ENCODE measurements at regions not wholly inside any gene's neighbourhood (a gene's known extent, or its start where the extent isn't known, plus 50 kb on each side); places are given as distances from the start of the nearest gene placed in this dataset.

DNA sequence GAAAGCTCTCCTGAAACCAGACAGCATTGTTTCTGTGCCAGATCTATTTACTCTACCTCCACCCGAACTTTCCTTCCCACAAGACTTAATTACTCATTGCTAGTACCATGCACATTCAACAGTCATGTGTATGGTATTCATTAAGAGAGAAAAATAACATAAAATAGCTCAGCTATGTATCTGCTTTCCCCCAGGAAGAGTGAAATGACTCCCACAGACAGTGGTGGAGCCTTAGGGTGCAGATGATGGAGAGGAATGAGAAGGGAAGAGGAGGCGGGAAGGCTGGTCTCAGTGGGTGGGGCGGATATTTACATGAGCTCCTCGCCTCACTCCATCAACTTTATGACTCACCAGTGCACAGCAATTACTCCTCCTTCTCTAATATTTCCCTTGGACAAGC is 724.5 kb downstream of the EPHA4 start:
- no peaks in the 10 kb centered on the region for H3K79me2 ChIP-seq (ENCODE audit: insufficient read depth, low read length)
- H3K27ac ChIP-seq (ENCODE audit: low read depth, low read length), result peak overlapping the region; percentile 48
- peak overlapping the region; percentile 8 for H3K9ac ChIP-seq (ENCODE audit: low read length)
- FAIRE-seq, result peak; percentile 87
- peak; percentile 97 for DNase-seq (ENCODE audit: low read depth)
- peaks cover 16% of the 10 kb centered on the region for H3K4me1 ChIP-seq (ENCODE audit: insufficient read depth, low read length)
- no peaks in the 10 kb centered on the region for H3K9me3 ChIP-seq (ENCODE audit: insufficient read depth, low read depth, low read length)
- Mint-ChIP-seq H3K36me3 (ENCODE audit: low read depth, unreplicated experiment) (no peaks in the 10 kb centered on the region), H3K4me1 (ENCODE audit: low read depth, unreplicated experiment) (peaks cover 11% of the 10 kb centered on the region), H3K4me3 (ENCODE audit: unreplicated experiment) (no peak overlapping the region), H3K27me3 (ENCODE audit: low read depth, unreplicated experiment) (no peaks in the 10 kb centered on the region), H3K9me3 (ENCODE audit: unreplicated experiment) (no peaks in the 10 kb centered on the region), H3K27ac (ENCODE audit: unreplicated experiment) (peak overlapping the region; percentile 15)
- H3K27me3 ChIP-seq (ENCODE audit: insufficient read depth, low read length), result no peaks in the 10 kb centered on the region
- peak overlapping the region; percentile 57 for H3K4me2 ChIP-seq (ENCODE audit: low read length)
- no peak overlapping the region for H3K4me3 ChIP-seq (ENCODE audit: insufficient read depth, low read depth, low read length)
- TF ChIP-seq EZH2 (IDR thresholded peaks at IDR 0.05; ENCODE audit: insufficient read depth, low read length), result no peak
- TF ChIP-seq, protein P1, sequence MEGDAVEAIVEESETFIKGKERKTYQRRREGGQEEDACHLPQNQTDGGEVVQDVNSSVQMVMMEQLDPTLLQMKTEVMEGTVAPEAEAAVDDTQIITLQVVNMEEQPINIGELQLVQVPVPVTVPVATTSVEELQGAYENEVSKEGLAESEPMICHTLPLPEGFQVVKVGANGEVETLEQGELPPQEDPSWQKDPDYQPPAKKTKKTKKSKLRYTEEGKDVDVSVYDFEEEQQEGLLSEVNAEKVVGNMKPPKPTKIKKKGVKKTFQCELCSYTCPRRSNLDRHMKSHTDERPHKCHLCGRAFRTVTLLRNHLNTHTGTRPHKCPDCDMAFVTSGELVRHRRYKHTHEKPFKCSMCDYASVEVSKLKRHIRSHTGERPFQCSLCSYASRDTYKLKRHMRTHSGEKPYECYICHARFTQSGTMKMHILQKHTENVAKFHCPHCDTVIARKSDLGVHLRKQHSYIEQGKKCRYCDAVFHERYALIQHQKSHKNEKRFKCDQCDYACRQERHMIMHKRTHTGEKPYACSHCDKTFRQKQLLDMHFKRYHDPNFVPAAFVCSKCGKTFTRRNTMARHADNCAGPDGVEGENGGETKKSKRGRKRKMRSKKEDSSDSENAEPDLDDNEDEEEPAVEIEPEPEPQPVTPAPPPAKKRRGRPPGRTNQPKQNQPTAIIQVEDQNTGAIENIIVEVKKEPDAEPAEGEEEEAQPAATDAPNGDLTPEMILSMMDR (IDR thresholded peaks at IDR 0.05; ENCODE audit: insufficient read depth, low read depth, low read length), result no peak
- no peak overlapping the region for H2AFZ ChIP-seq (ENCODE audit: low read depth, low read length)
- H4K20me1 ChIP-seq (ENCODE audit: insufficient read depth, low read length), result no peaks in the 10 kb centered on the region
- no peaks in the 10 kb centered on the region for H3K36me3 ChIP-seq (ENCODE audit: insufficient read depth, low read length)

DNA sequence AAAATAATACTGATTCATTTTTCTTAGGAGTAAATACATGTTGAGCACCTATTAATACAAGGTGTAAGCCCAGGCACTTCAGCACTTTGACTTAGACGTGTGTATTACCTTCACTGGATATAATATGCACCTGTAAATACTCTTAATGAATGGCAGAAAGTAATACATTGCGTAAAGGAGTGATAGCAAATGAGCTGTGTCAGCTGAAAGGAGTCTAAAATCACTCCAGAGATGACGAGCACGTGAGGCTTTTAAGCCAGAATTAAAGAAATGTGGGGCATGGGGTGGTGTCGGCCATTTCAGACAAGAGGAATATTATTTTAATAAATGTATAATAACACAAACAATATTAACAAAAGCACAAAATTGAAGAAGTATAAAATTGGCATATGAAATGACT is 722.7 kb downstream of the EPHA4 start:
- Histone ChIP-seq H3K4me1 (ENCODE audit: insufficient read depth, low read length) (peaks cover 16% of the 10 kb centered on the region), H2AFZ (ENCODE audit: low read depth, low read length) (no peak overlapping the region), H4K20me1 (ENCODE audit: insufficient read depth, low read length) (no peaks in the 10 kb centered on the region), H3K9ac (ENCODE audit: low read length) (no peak overlapping the region), H3K4me2 (ENCODE audit: low read length) (no peak overlapping the region), H3K9me3 (ENCODE audit: insufficient read depth, low read depth, low read length) (no peaks in the 10 kb centered on the region), H3K36me3 (ENCODE audit: insufficient read depth, low read length) (no peaks in the 10 kb centered on the region), H3K27me3 (ENCODE audit: insufficient read depth, low read length) (no peaks in the 10 kb centered on the region), H3K79me2 (ENCODE audit: insufficient read depth, low read length) (no peaks in the 10 kb centered on the region), H3K27ac (ENCODE audit: low read depth, low read length) (no peak overlapping the region), H3K4me3 (ENCODE audit: insufficient read depth, low read depth, low read length) (no peak overlapping the region)
- Mint-ChIP-seq H3K27ac (ENCODE audit: unreplicated experiment) (no peak overlapping the region), H3K27me3 (ENCODE audit: low read depth, unreplicated experiment) (no peaks in the 10 kb centered on the region), H3K9me3 (ENCODE audit: unreplicated experiment) (no peaks in the 10 kb centered on the region), H3K36me3 (ENCODE audit: low read depth, unreplicated experiment) (no peaks in the 10 kb centered on the region), H3K4me1 (ENCODE audit: low read depth, unreplicated experiment) (peaks cover 16% of the 10 kb centered on the region), H3K4me3 (ENCODE audit: unreplicated experiment) (no peak overlapping the region)
- DNase-seq (ENCODE audit: low read depth) (no peak), FAIRE-seq (no peak)
- TF ChIP-seq EZH2 (IDR thresholded peaks at IDR 0.05; ENCODE audit: insufficient read depth, low read length), result no peak
- TF ChIP-seq, protein P1 (IDR thresholded peaks at IDR 0.05; ENCODE audit: insufficient read depth, low read depth, low read length), result no peak

DNA sequence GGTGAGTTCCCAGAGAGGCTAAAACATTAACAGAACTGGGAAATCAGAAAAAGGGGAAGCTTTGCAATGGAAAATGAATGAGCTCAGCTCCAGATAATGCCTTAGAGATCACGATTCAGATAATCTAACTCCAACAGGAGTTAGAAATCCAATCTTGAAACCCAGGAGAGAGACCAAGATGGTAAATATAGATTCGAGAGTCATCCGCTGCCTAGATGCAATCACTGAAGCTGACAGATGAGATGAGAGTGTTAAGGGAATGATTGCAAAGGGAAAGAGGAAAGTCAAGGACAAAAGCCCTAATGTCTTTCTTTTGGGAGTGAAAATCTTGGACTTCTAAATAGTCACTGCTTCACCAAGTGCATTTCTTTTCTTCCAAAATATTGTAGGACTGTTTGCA is 722.0 kb downstream of the EPHA4 start:
- no peak overlapping the region for H3K4me3 Mint-ChIP-seq (ENCODE audit: unreplicated experiment)
- H2AFZ ChIP-seq (ENCODE audit: low read depth, low read length), result no peak overlapping the region

More for the DNA sequence above, 722.0 kb downstream of the EPHA4 start:
- H3K9me3 Mint-ChIP-seq (ENCODE audit: unreplicated experiment), result no peaks in the 10 kb centered on the region
- no peaks in the 10 kb centered on the region for H3K36me3 ChIP-seq (ENCODE audit: insufficient read depth, low read length)
- no peaks in the 10 kb centered on the region for H4K20me1 ChIP-seq (ENCODE audit: insufficient read depth, low read length)
- no peak overlapping the region for H3K9ac ChIP-seq (ENCODE audit: low read length)
- H3K27ac Mint-ChIP-seq (ENCODE audit: unreplicated experiment), result no peak overlapping the region
- H3K36me3 Mint-ChIP-seq (ENCODE audit: low read depth, unreplicated experiment), result no peaks in the 10 kb centered on the region
- H3K27ac ChIP-seq (ENCODE audit: low read depth, low read length), result no peak overlapping the region
- no peak overlapping the region for H3K4me3 ChIP-seq (ENCODE audit: insufficient read depth, low read depth, low read length)
- H3K27me3 ChIP-seq (ENCODE audit: insufficient read depth, low read length), result no peaks in the 10 kb centered on the region
- TF ChIP-seq, protein P1 (IDR thresholded peaks at IDR 0.05; ENCODE audit: insufficient read depth, low read depth, low read length), result no peak
- TF ChIP-seq EZH2 (IDR thresholded peaks at IDR 0.05; ENCODE audit: insufficient read depth, low read length), result no peak
- no peak for DNase-seq (ENCODE audit: low read depth)
- H3K79me2 ChIP-seq (ENCODE audit: insufficient read depth, low read length), result no peaks in the 10 kb centered on the region
- no peaks in the 10 kb centered on the region for H3K9me3 ChIP-seq (ENCODE audit: insufficient read depth, low read depth, low read length)
- no peak for FAIRE-seq
- H3K4me2 ChIP-seq (ENCODE audit: low read length), result no peak overlapping the region
- H3K4me1 Mint-ChIP-seq (ENCODE audit: low read depth, unreplicated experiment), result peaks cover 20% of the 10 kb centered on the region
- peaks cover 16% of the 10 kb centered on the region for H3K4me1 ChIP-seq (ENCODE audit: insufficient read depth, low read length)
- H3K27me3 Mint-ChIP-seq (ENCODE audit: low read depth, unreplicated experiment), result no peaks in the 10 kb centered on the region
